HS-27A (cell line): ENCODE measurements at regions not wholly inside any gene's neighbourhood (a gene's known extent, or its start where the extent isn't known, plus 50 kb on each side); places are given as distances from the start of the nearest gene placed in this dataset.
A peak's percentile ranks its signal among the peaks of the same experiment; 100 is the strongest.

Experiments
- DNase-seq: peaks from one replicate; pipeline ENCODE4 v3.0.0-alpha.2; 2012; ENCODE audit warnings: low read depth, missing footprints

- DNase-seq, result no peak
These were observed 55.5 kb upstream of the SLC8A1 start for GRCh38 chr2:40507432-40507831.

- no peak for DNase-seq
These were observed 58.4 kb upstream of the SLC8A1 start for GRCh38 chr2:40510304-40510703.

- peak; percentile 27 for DNase-seq
These were observed 59.8 kb upstream of the SLC8A1 start for GRCh38 chr2:40511661-40512213.

GRCh38 chr2:40512256-40512655, 60.4 kb upstream of the SLC8A1 start:
- no peak for DNase-seq

GRCh38 chr2:40513201-40513600, 61.3 kb upstream of the SLC8A1 start:
- no peak for DNase-seq

- DNase-seq, result no peak
These were observed 64.7 kb upstream of the SLC8A1 start for GRCh38 chr2:40516604-40517003.

GRCh38 chr2:40528564-40528963, 76.7 kb upstream of the SLC8A1 start:
- no peak for DNase-seq

- DNase-seq, result no peak
These were observed 79.5 kb upstream of the SLC8A1 start for GRCh38 chr2:40531359-40531758.

- no peak for DNase-seq
These were observed 82.6 kb upstream of the SLC8A1 start for GRCh38 chr2:40534528-40534927.

- no peak for DNase-seq
These were observed 84.1 kb upstream of the SLC8A1 start for GRCh38 chr2:40535972-40536371.

GRCh38 chr2:40540026-40540425, 88.1 kb upstream of the SLC8A1 start:
- DNase-seq, result no peak

- DNase-seq, result no peak
These were observed 91.5 kb upstream of the SLC8A1 start for GRCh38 chr2:40543381-40543780.

GRCh38 chr2:40544072-40544471, 92.2 kb upstream of the SLC8A1 start:
- no peak for DNase-seq

GRCh38 chr2:40545645-40546044, 93.8 kb upstream of the SLC8A1 start:
- no peak for DNase-seq

- no peak for DNase-seq
These were observed 94.7 kb upstream of the SLC8A1 start for GRCh38 chr2:40546439-40547191.

GRCh38 chr2:40548521-40548920, 96.6 kb upstream of the SLC8A1 start:
- no peak for DNase-seq

- no peak for DNase-seq
These were observed 98.2 kb upstream of the SLC8A1 start for GRCh38 chr2:40550085-40550484.

- no peak for DNase-seq
These were observed 99.2 kb upstream of the SLC8A1 start for GRCh38 chr2:40551081-40551480.

- peak; percentile 33 for DNase-seq
These were observed 102.9 kb upstream of the SLC8A1 start for GRCh38 chr2:40554665-40555294.

GRCh38 chr2:40556293-40556692, 104.4 kb upstream of the SLC8A1 start:
- no peak for DNase-seq

- no peak for DNase-seq
These were observed 104.8 kb upstream of the SLC8A1 start for GRCh38 chr2:40556739-40557138.

GRCh38 chr2:40558761-40559160, 106.9 kb upstream of the SLC8A1 start:
- no peak for DNase-seq

GRCh38 chr2:40559175-40559574, 107.3 kb upstream of the SLC8A1 start:
- no peak for DNase-seq

GRCh38 chr2:40564184-40564583, 112.3 kb upstream of the SLC8A1 start:
- no peak for DNase-seq
